ENCODE measurements at regions not wholly inside any gene's neighbourhood (a gene's known extent, or its start where the extent isn't known, plus 50 kb on each side); places are given as distances from the start of the nearest gene placed in this dataset.

- no peak for TF ChIP-seq EZH2 (optimal IDR thresholded peaks at IDR 0.05; ENCODE audit: low read depth, low read length)
- TF ChIP-seq, protein P1, sequence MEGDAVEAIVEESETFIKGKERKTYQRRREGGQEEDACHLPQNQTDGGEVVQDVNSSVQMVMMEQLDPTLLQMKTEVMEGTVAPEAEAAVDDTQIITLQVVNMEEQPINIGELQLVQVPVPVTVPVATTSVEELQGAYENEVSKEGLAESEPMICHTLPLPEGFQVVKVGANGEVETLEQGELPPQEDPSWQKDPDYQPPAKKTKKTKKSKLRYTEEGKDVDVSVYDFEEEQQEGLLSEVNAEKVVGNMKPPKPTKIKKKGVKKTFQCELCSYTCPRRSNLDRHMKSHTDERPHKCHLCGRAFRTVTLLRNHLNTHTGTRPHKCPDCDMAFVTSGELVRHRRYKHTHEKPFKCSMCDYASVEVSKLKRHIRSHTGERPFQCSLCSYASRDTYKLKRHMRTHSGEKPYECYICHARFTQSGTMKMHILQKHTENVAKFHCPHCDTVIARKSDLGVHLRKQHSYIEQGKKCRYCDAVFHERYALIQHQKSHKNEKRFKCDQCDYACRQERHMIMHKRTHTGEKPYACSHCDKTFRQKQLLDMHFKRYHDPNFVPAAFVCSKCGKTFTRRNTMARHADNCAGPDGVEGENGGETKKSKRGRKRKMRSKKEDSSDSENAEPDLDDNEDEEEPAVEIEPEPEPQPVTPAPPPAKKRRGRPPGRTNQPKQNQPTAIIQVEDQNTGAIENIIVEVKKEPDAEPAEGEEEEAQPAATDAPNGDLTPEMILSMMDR (IDR thresholded peaks at IDR 0.05; ENCODE audit: low read length) = no peak
- no peak for TF ChIP-seq EZH2phosphoT487 (IDR thresholded peaks at IDR 0.05; ENCODE audit: low read length)
These were observed 268.0 kb downstream of the ZSWIM6 start for GRCh38 chr5:61600123-61600444.
